GM23338 (cell line): ENCODE measurements at regions not wholly inside any gene's neighbourhood (a gene's known extent, or its start where the extent isn't known, plus 50 kb on each side); places are given as distances from the start of the nearest gene placed in this dataset.

Source experiments
- CTCF ChIP-seq, 2 experiments: fragments of 200-600 bp in 1 of 2; sonication (generic) in 1 of 2; conservative IDR thresholded peaks; 2 replicates each; pipeline versions ENCODE4 v1.5.1 to v1.6.1; 2016 to 2017; ENCODE audit warnings: antibody characterized with exemption in 2 of 2, low read depth in 2 of 2, mild to moderate bottlenecking in 2 of 2, moderate library complexity in 1 of 2
- EZH2 ChIP-seq: fragments of 200-600 bp; sonication (generic); IDR thresholded peaks from one replicate; pipeline ENCODE4 v1.8.0; 2017; ENCODE audit warnings: antibody characterized with exemption, mild to moderate bottlenecking, low read depth; ENCODE audit not compliant: unreplicated experiment
- EZH2phosphoT487 ChIP-seq: fragments of 200-600 bp; sonication (generic); IDR thresholded peaks from one replicate; pipeline ENCODE4 v1.8.1; 2018; ENCODE audit warnings: antibody characterized with exemption; ENCODE audit not compliant: unreplicated experiment
- JUNB ChIP-seq: IDR thresholded peaks from one replicate; pipeline ENCODE4 v1.6.1; 2016; ENCODE audit warnings: antibody characterized with exemption; ENCODE audit not compliant: unreplicated experiment
- NANOG ChIP-seq: IDR thresholded peaks from 2 replicates; pipeline ENCODE4 v1.6.1; 2016; ENCODE audit warnings: antibody characterized with exemption, borderline replicate concordance
- POLR2AphosphoS5 ChIP-seq: IDR thresholded peaks from 2 replicates; pipeline ENCODE4 v1.6.1; 2016; ENCODE audit warnings: antibody characterized with exemption, low read depth
- ZNF114 ChIP-seq: fragments of 250-450 bp; sonication (Bioruptor Pico); IDR thresholded peaks from 2 replicates; pipeline ENCODE4 v1.5.0; 2020; ENCODE audit warnings: mild to moderate bottlenecking, moderate library complexity
- ZNF331 ChIP-seq: fragments of 250-450 bp; sonication (Bioruptor Pico); IDR thresholded peaks from 2 replicates; pipeline ENCODE4 v1.5.0; 2020; ENCODE audit warnings: low read depth, mild to moderate bottlenecking, moderate library complexity
- TF ChIP-seq, protein P1 (sequence below): fragments of 250-450 bp; sonication (Bioruptor Pico); IDR thresholded peaks from 2 replicates; pipeline ENCODE4 v1.5.0; 2020; ENCODE audit warnings: mild to moderate bottlenecking, moderate library complexity

GRCh38 chr11:114964676-114965214 is 286.4 kb downstream of the NXPE2 start (continued):
- TF ChIP-seq, protein P1, sequence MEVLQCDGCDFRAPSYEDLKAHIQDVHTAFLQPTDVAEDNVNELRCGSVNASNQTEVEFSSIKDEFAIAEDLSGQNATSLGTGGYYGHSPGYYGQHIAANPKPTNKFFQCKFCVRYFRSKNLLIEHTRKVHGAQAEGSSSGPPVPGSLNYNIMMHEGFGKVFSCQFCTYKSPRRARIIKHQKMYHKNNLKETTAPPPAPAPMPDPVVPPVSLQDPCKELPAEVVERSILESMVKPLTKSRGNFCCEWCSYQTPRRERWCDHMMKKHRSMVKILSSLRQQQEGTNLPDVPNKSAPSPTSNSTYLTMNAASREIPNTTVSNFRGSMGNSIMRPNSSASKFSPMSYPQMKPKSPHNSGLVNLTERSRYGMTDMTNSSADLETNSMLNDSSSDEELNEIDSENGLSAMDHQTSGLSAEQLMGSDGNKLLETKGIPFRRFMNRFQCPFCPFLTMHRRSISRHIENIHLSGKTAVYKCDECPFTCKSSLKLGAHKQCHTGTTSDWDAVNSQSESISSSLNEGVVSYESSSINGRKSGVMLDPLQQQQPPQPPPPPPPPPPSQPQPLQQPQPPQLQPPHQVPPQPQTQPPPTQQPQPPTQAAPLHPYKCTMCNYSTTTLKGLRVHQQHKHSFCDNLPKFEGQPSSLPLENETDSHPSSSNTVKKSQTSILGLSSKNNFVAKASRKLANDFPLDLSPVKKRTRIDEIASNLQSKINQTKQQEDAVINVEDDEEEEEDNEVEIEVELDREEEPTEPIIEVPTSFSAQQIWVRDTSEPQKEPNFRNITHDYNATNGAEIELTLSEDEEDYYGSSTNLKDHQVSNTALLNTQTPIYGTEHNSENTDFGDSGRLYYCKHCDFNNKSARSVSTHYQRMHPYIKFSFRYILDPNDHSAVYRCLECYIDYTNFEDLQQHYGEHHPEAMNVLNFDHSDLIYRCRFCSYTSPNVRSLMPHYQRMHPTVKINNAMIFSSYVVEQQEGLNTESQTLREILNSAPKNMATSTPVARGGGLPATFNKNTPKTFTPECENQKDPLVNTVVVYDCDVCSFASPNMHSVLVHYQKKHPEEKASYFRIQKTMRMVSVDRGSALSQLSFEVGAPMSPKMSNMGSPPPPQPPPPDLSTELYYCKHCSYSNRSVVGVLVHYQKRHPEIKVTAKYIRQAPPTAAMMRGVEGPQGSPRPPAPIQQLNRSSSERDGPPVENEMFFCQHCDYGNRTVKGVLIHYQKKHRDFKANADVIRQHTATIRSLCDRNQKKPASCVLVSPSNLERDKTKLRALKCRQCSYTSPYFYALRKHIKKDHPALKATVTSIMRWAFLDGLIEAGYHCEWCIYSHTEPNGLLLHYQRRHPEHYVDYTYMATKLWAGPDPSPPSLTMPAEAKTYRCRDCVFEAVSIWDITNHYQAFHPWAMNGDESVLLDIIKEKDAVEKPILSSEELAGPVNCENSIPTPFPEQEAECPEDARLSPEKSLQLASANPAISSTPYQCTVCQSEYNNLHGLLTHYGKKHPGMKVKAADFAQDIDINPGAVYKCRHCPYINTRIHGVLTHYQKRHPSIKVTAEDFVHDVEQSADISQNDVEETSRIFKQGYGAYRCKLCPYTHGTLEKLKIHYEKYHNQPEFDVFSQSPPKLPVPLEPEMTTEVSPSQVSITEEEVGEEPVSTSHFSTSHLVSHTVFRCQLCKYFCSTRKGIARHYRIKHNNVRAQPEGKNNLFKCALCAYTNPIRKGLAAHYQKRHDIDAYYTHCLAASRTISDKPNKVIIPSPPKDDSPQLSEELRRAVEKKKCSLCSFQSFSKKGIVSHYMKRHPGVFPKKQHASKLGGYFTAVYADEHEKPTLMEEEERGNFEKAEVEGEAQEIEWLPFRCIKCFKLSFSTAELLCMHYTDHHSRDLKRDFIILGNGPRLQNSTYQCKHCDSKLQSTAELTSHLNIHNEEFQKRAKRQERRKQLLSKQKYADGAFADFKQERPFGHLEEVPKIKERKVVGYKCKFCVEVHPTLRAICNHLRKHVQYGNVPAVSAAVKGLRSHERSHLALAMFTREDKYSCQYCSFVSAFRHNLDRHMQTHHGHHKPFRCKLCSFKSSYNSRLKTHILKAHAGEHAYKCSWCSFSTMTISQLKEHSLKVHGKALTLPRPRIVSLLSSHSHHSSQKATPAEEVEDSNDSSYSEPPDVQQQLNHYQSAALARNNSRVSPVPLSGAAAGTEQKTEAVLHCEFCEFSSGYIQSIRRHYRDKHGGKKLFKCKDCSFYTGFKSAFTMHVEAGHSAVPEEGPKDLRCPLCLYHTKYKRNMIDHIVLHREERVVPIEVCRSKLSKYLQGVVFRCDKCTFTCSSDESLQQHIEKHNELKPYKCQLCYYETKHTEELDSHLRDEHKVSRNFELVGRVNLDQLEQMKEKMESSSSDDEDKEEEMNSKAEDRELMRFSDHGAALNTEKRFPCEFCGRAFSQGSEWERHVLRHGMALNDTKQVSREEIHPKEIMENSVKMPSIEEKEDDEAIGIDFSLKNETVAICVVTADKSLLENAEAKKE (CRISPR knock-in tag) = no peak
- TF ChIP-seq EZH2 (no peak), ZNF114 (no peak), JUNB (no peak), EZH2phosphoT487 (no peak), CTCF (conservative IDR thresholded peaks at IDR 0.05; ENCODE audit: low read depth in 2 of 2) (no peak), NANOG (no peak), POLR2AphosphoS5 (no peak), ZNF331 (CRISPR knock-in tag) (no peak)
